H9 (cell line): ENCODE measurements at regions not wholly inside any gene's neighbourhood (a gene's known extent, or its start where the extent isn't known, plus 50 kb on each side); places are given as distances from the start of the nearest gene placed in this dataset.

Experiments
- DNase-seq: peaks from one replicate; pipeline ENCODE4 v3.0.0-alpha.2; 2017
- H2AFZ ChIP-seq: one replicate; pipeline ENCODE4 v1.6.1; 2013; ENCODE audit warnings: mild to moderate bottlenecking, low read length, control low read depth, moderate library complexity
- H2AK5ac ChIP-seq: 2 replicates; pipeline ENCODE4 v1.6.1; 2013; ENCODE audit warnings: low read length, control low read depth, mixed read lengths; ENCODE audit not compliant: insufficient read length
- H2BK120ac ChIP-seq: one replicate; pipeline ENCODE4 v1.6.1; 2013; ENCODE audit warnings: low read depth, mild to moderate bottlenecking, low read length, control low read depth, inconsistent platforms; ENCODE audit not compliant: poor library complexity, severe bottlenecking
- H2BK12ac ChIP-seq: 2 replicates; pipeline ENCODE4 v1.6.1; 2013; ENCODE audit warnings: low read length, control low read depth, mixed read lengths, low read depth; ENCODE audit not compliant: insufficient read length
- H2BK15ac ChIP-seq: 2 replicates; pipeline ENCODE4 v1.6.1; 2013; ENCODE audit warnings: low read depth, low read length, control low read depth
- H2BK20ac ChIP-seq: one replicate; pipeline ENCODE4 v1.6.1; 2013; ENCODE audit warnings: low read depth, mild to moderate bottlenecking, low read length, control low read depth, inconsistent platforms; ENCODE audit not compliant: poor library complexity, severe bottlenecking
- H2BK5ac ChIP-seq: 2 replicates; pipeline ENCODE4 v1.6.1; 2013; ENCODE audit warnings: low read length, control low read depth, mixed read lengths; ENCODE audit not compliant: insufficient read length
- H3K14ac ChIP-seq: 2 replicates; pipeline ENCODE4 v1.6.1; 2013; ENCODE audit warnings: low read length, control low read depth; ENCODE audit not compliant: insufficient read depth
- H3K18ac ChIP-seq: 2 replicates; pipeline ENCODE4 v1.6.1; 2013; ENCODE audit warnings: low read depth, mild to moderate bottlenecking, mixed read lengths, low read length, control low read depth; ENCODE audit not compliant: insufficient read length
- H3K23ac ChIP-seq: 2 replicates; pipeline ENCODE4 v1.6.1; 2013; ENCODE audit warnings: low read length, control low read depth, mixed read lengths, low read depth; ENCODE audit not compliant: insufficient read length
- H3K23me2 ChIP-seq: 2 replicates; pipeline ENCODE4 v1.6.1; 2013; ENCODE audit warnings: low read depth, mild to moderate bottlenecking, mixed read lengths, low read length, control low read depth; ENCODE audit not compliant: insufficient read length, poor library complexity, severe bottlenecking
- H3K27ac ChIP-seq: 2 replicates; pipeline ENCODE4 v1.5.1; 2013; ENCODE audit warnings: low read length, control low read depth, mixed read lengths, low read depth; ENCODE audit not compliant: insufficient read length
- H3K27me3 ChIP-seq: 2 replicates; pipeline ENCODE4 v1.6.1; 2013; ENCODE audit warnings: low read length, control low read depth, inconsistent platforms; ENCODE audit not compliant: insufficient read depth
- H3K4ac ChIP-seq: 2 replicates; pipeline ENCODE4 v1.6.1; 2013; ENCODE audit warnings: low read depth, mild to moderate bottlenecking, control low read depth, inconsistent platforms, low read length, moderate library complexity
- H3K4me1 ChIP-seq: 2 replicates; pipeline ENCODE4 v1.6.1; 2013; ENCODE audit warnings: low read length, control low read depth, inconsistent platforms; ENCODE audit not compliant: insufficient read depth
- H3K4me2 ChIP-seq: 2 replicates; pipeline ENCODE4 v1.6.1; 2013; ENCODE audit warnings: low read length, control low read depth, mixed read lengths; ENCODE audit not compliant: insufficient read length, insufficient read depth
- H3K56ac ChIP-seq: 2 replicates; pipeline ENCODE4 v1.6.1; 2013; ENCODE audit warnings: low read depth, mild to moderate bottlenecking, mixed read lengths, low read length, control low read depth; ENCODE audit not compliant: insufficient read length
- H3K79me1 ChIP-seq: 2 replicates; pipeline ENCODE4 v1.6.1; 2013; ENCODE audit warnings: low read depth, mild to moderate bottlenecking, moderate library complexity, low read length, control low read depth, inconsistent platforms; ENCODE audit not compliant: insufficient read depth, poor library complexity, severe bottlenecking
- H3K79me2 ChIP-seq: 2 replicates; pipeline ENCODE4 v1.6.1; 2013; ENCODE audit warnings: low read length, control low read depth, inconsistent platforms; ENCODE audit not compliant: insufficient read depth
- H3K9ac ChIP-seq: 2 replicates; pipeline ENCODE4 v1.6.1; 2013; ENCODE audit warnings: low read length, control low read depth, mixed read lengths; ENCODE audit not compliant: insufficient read length; ENCODE audit errors: extremely low read depth
- H3K9me3 ChIP-seq: one replicate; pipeline ENCODE4 v1.6.1; 2013; ENCODE audit warnings: low read depth, low read length, inconsistent platforms; ENCODE audit not compliant: control insufficient read depth
- H3T11ph ChIP-seq: one replicate; pipeline ENCODE4 v1.6.1; 2013; ENCODE audit warnings: mild to moderate bottlenecking, low read length, control low read depth, inconsistent platforms
- H4K20me1 ChIP-seq: one replicate; pipeline ENCODE4 v1.6.1; 2013; ENCODE audit not compliant: control insufficient read depth, insufficient read length, insufficient read depth
- H4K5ac ChIP-seq: 2 replicates; pipeline ENCODE4 v1.6.1; 2013; ENCODE audit warnings: low read depth, mild to moderate bottlenecking, mixed read lengths, low read length, control low read depth; ENCODE audit not compliant: insufficient read length
- H4K8ac ChIP-seq: replicated peaks from 2 replicates; pipeline ENCODE4 v1.6.1; 2013; ENCODE audit warnings: low read length, control low read depth, mixed read lengths, low read depth; ENCODE audit not compliant: insufficient read length
- H4K91ac ChIP-seq: 2 replicates; pipeline ENCODE4 v1.6.1; 2013; ENCODE audit warnings: low read depth, mild to moderate bottlenecking, moderate library complexity, mixed read lengths, low read length, control low read depth; ENCODE audit not compliant: insufficient read length
- H3K27ac Mint-ChIP-seq, 3 experiments: 2 replicates in 2 of 3; 3 replicates in 1 of 3; pipeline ENCODE4 v1.8.0; 2020 to 2021; ENCODE audit warnings: mixed read lengths in 3 of 3, mild to moderate bottlenecking in 1 of 3, moderate library complexity in 1 of 3
- H3K27me3 Mint-ChIP-seq: 2 replicates; pipeline ENCODE4 v1.8.0; 2021; ENCODE audit warnings: low read depth, mild to moderate bottlenecking, moderate library complexity, mixed read lengths
- H3K36me3 Mint-ChIP-seq, 3 experiments: 2 replicates in 2 of 3; 3 replicates in 1 of 3; pipeline ENCODE4 v1.8.0; 2020 to 2021; ENCODE audit warnings: low read depth in 3 of 3, mixed read lengths in 3 of 3; ENCODE audit not compliant: insufficient read depth in 1 of 3
- H3K4me1 Mint-ChIP-seq, 2 experiments: 2 replicates each; pipeline ENCODE4 v1.8.0; 2020; ENCODE audit warnings: mixed read lengths in 2 of 2
- H3K4me3 Mint-ChIP-seq, 2 experiments: 2 replicates in 1 of 2; 3 replicates in 1 of 2; pipeline ENCODE4 v1.8.0; 2020 to 2021; ENCODE audit warnings: mild to moderate bottlenecking in 2 of 2, mixed read lengths in 2 of 2, moderate library complexity in 1 of 2
- H3K9me3 Mint-ChIP-seq, 2 experiments: 2 replicates in 1 of 2; 3 replicates in 1 of 2; pipeline ENCODE4 v1.8.0; 2020; ENCODE audit warnings: mild to moderate bottlenecking in 2 of 2, mixed read lengths in 2 of 2, moderate library complexity in 1 of 2
- WGBS: extraction: QIAGEN DNeasy Blood & Tissue Kit; methylation state at CpG from one replicate; pipeline ENCODE4 v1.1.7; 2013; ENCODE audit warnings: missing lambda C conversion rate, low lambda C conversion rate, mixed read lengths; ENCODE audit not compliant: insufficient read length; ENCODE audit errors: extremely low coverage; 5-methylcytosine and 5-hydroxymethylcytosine counted together
- TF ChIP-seq, protein P1 (sequence below): fragments of 200-600 bp; sonication (generic); conservative IDR thresholded peaks from 3 replicates; pipeline ENCODE4 v1.8.0; 2021; ENCODE audit warnings: antibody characterized with exemption, mild to moderate bottlenecking

DNA sequence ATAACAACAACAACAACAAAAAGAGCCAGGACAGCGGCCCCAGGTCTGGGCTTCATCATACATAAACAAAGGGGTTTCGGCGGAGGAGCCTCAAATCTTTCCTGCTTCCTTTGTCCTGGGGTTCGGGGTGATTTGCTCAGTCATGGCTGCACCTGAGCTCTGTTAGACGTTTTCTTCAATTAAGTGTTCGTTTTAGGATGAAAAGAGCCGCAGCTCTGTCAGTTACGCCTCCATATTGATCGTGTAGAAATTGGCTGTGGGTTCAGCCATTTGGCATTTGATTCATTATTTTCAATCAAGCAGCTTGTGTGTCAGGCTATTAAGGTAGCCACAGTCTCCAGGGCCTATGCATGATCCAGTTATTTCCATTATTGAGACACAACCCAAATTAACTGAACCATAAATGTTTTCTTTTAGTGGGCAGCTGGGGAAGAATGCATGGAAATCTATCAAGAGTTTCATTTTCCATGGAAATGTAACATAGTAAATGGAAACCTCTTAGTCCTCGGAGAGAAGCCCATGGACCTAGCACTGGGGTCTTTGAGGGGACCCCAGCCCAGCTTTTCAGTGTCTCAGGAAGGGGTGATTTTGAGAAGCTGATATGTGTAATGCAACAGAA is 370.0 kb upstream of the C1orf174 start:
- Histone ChIP-seq H3K14ac (no peak overlapping the region), H2BK5ac (no peak overlapping the region), H3K9ac (no peak overlapping the region), H2BK20ac (no peak overlapping the region), H3K56ac (no peak overlapping the region), H2BK15ac (no peak overlapping the region), H3K23ac (no peak overlapping the region), H3K18ac (no peak overlapping the region), H3K9me3 (no peaks in the 10 kb centered on the region), H2AK5ac (no peak overlapping the region), H3T11ph (no peak overlapping the region), H4K91ac (no peak overlapping the region), H2AFZ (no peak overlapping the region), H3K27ac (no peak overlapping the region), H2BK12ac (no peak overlapping the region), H2BK120ac (no peak overlapping the region), H3K79me1 (no peaks in the 10 kb centered on the region), H4K5ac (no peak overlapping the region), H3K4ac (no peak overlapping the region), H3K79me2 (no peaks in the 10 kb centered on the region), H3K4me2 (no peak overlapping the region), H4K8ac (no peak overlapping the region), H3K23me2 (no peaks in the 10 kb centered on the region), H3K27me3 (no peaks in the 10 kb centered on the region), H4K20me1 (no peaks in the 10 kb centered on the region), H3K4me1 (no peaks in the 10 kb centered on the region)
- no peak for DNase-seq
- Mint-ChIP-seq H3K4me3 (no peak overlapping the region), H3K27ac (no peak overlapping the region), H3K4me1 (peaks cover 21 to 38% of the 10 kb centered on the region in 2 experiments), H3K36me3 (0 out of 7 replicates have a peak, but pooled peaks cover 0 to 2% (median 0%) of the 10 kb centered on the region in 3 experiments), H3K9me3 (peaks cover 2 to 3% of the 10 kb centered on the region in 2 experiments; a peak in 3 of 5 replicates), H3K27me3 (peaks cover 20% of the 10 kb centered on the region)
- no CpG with 5 or more reads among the region's 10 CpGs for WGBS
- TF ChIP-seq, protein P1, sequence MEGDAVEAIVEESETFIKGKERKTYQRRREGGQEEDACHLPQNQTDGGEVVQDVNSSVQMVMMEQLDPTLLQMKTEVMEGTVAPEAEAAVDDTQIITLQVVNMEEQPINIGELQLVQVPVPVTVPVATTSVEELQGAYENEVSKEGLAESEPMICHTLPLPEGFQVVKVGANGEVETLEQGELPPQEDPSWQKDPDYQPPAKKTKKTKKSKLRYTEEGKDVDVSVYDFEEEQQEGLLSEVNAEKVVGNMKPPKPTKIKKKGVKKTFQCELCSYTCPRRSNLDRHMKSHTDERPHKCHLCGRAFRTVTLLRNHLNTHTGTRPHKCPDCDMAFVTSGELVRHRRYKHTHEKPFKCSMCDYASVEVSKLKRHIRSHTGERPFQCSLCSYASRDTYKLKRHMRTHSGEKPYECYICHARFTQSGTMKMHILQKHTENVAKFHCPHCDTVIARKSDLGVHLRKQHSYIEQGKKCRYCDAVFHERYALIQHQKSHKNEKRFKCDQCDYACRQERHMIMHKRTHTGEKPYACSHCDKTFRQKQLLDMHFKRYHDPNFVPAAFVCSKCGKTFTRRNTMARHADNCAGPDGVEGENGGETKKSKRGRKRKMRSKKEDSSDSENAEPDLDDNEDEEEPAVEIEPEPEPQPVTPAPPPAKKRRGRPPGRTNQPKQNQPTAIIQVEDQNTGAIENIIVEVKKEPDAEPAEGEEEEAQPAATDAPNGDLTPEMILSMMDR = no peak
